GM21515 (cell line): ENCODE measurements at regions not wholly inside any gene's neighbourhood (a gene's known extent, or its start where the extent isn't known, plus 50 kb on each side); places are given as distances from the start of the nearest gene placed in this dataset.

Source experiments
- ATAC-seq: cut with Tn5 transposase; IDR thresholded peaks from one replicate; pipeline ENCODE4 v1.9.1; 2021; ENCODE audit not compliant: unreplicated experiment

- no peak for ATAC-seq
These were observed 126.7 kb upstream of the PARP11 start for GRCh38 chr12:3999904-4000303.

DNA sequence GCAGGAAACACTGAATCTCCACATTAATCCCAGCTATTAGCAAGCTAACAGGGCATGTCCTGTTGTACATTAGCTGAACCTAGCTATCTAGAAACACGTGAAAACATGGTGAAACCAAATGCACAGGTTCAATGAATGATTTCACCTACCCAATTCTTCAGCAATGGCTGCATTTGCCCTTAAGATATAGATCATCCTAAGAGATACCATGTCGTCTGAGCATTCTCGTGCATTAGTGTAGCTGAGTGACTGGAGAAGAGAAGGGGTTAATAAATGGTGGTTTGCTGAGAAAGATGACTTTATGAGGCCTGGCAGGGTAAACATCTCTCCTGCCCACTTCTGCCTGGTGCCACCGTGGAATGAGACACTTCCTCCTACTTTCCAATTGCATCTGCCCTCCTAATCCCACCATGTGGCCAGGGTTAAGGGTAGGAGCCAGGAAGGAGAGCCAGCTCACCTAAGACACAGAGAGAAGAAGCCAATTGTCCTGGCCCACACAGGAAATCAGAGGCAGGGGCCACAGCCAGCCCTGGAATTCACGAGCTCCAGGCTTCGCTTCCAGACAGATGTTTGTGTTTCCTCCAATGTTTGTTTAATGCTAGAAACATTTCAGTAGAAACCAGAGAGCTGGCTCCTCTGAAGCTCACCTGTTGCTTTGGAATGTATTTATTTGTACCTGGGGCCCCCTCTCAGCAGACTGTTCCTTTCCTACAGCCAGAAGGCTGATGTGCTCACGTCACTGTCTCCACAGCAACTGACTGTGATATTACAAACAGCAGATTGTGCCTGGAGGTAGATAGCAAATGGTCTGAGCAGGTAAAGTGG is 126.0 kb upstream of the PARP11 start:
- no peak for ATAC-seq

- no peak for ATAC-seq
These were observed 125.2 kb upstream of the PARP11 start for GRCh38 chr12:3998397-3998796.

- no peak for ATAC-seq
These were observed 123.1 kb upstream of the PARP11 start for GRCh38 chr12:3996322-3996721.

- no peak for ATAC-seq
These were observed 122.1 kb upstream of the PARP11 start for GRCh38 chr12:3995306-3995705.

DNA sequence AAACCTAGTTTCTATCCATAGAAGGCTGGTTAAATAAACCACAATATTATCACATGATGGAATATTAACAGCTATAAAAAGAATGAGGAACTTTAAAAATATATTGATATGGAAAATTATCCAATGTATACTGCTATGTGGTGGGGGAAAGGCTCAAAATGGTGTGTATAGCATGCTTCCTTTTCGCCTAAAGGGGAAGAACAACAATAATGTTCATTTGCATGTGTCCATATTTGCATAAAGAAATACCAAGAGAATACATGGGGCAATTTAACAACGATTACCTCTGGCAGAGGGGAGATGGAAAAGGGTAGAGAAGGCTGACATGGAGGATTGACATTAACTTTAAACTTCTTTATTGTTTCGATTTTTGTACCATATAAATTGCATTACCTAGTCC is 121.3 kb upstream of the PARP11 start:
- no peak for ATAC-seq

DNA sequence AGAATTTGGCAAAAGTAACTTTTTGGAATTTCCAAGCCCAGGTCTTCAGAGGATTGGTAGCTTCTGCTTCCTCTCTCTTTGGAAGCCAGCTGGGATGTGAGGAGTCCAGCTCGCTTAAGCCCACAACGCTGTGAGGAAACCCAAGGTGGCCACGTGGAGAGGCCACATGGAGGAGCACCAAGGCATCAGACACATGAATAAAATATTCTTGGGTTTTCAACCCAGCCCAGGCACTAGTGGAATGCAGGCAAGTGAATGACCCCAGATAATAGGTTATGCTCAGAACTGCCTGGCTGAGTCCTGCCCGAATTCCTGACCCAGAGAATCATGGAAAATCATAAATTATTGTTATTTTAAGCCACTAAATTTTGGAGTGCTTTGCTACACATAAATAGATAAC is 119.7 kb upstream of the PARP11 start:
- ATAC-seq = no peak

DNA sequence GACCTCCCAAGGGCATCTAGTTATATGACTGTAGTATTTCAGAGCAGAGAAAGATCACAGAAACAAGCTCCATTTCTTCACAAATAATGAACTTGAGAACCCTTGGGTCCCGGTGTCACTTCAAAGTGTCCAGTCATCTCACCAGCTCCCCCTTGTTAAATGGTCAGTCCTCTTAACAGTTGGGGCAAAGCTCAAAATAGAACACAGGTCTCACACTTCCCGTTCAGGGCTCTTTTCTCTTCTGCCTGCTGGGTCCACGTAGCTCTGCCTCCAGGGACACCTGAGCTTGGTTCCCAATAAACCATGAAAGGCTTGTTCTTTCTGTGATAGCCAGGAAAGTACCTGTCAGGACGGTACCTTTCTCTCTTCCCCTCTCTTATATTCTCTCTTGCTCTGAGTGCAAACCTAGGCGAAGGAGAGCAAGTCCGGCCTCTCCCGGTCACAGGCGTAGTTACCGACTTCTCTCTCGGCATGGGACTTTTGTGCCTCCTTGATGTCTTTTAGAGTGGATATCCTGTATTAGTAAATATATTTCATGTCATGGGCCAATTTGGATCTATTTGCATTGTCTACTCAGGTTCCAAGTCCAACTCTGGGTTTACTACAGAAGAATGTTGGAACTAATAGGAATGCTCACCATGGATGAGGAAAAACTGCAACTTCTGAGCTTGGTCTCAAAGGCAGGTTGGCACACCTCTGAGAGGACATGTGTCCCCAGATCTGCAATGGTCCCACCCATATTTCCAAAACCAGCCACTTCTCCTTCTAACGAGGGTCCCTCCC is 118.8 kb upstream of the PARP11 start:
- ATAC-seq = no peak

DNA sequence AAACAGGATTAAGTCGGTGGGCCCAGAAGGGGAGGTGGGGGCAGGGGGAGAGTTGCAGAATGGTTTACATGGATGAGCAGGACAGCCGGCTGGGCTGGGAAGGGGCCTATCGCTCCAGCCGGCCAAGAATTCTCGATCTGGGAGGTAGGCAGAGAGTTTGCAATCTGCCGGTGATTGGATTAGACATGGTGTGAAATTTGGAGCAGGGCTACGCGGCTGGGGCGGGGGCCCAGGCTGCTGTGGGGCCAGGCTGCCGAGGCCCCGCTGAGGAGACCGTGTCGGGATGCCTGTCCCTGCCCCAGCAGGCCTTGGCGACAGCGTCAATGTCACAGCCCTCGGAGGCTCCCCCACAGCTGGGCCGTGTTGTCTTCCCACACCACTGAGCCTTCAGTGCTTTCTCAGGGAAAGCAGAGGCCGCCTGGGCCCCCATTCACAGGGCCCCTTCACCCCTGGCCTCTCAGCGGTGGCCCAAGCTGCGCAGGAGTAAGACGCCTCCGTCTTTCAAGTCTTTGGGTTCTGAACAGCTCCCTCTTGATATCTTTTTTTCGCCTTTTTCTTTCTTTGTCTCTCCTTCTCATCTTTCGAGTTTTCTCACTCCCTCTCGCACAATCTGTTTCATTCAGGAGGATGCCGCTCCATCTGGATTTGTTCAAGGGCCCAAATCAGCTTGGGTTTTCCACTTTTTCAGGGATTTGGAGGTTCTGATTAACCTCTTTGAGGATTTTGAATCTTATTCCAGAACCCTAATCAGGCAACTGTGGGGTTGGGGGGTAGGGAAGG is 117.5 kb upstream of the PARP11 start:
- ATAC-seq = no peak

DNA sequence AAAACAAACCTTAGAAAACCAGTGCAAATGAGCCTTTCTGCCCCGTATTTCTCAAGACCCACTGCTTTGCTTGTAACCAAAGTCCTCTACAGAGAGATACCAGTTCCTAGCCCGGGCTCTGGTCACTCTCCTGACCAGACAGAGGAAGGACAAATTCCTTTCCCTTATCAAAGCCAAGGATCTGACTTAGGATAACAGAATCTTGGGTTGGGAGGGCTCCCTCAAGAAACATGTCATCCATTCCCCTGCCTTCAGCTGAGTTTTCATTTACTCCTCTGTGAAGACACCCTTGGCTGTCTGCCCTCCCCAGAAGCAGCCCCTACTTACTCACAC is 116.0 kb upstream of the PARP11 start:
- ATAC-seq = no peak

DNA sequence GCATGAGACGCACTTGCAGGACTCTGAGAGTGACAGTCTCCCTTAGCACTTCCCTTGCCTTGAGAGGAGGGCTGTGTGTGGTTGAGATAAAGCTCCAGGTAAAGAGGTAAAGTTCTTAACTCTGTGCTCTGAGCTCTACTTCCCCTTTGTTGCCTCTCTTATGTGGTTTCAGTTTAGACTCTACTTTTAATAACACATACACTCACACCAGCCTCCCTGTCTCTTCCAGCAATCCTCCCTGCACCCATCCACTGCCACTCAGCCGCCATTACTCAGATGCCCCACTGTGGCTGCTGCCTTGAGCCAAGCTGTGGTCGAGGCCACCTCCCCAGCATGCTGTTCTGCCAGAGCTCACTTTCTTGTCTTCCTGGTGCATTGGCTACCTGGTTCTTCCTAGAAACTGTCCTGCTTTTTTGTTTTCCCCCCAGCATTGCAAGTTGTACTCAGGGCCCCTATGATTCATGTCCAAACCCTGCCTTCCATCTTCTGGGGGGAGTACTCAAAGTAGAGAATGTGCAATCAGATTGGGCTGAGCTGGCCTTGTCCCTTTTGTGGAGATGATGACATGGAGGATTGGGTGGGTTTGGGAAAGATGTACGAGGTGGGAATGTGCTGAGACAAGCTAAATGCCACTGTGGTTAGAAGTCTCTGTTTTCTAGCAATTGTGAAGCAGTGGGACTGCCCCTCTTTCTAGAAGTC is 115.5 kb upstream of the PARP11 start:
- ATAC-seq = peak; percentile 69

DNA sequence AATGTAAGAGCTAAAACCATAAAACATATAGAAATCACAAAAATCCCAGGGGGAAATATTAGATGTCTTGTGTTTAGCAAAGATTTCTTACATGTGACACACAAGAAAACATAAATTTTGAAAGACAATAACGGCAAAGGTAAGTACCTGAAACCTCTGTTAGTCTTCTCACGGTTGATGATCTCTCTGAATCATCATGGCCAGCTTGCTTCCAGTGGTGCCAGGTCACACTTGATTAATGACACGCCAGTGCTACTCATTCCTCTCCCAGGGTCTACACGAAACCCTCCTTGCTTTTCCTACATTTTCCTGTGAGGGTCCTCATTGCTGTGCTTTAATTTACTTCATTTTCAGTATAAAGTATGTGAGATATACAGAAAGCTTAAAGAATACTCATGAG is 114.4 kb upstream of the PARP11 start:
- no peak for ATAC-seq

GRCh38 chr12:3980504-3981272 is 107.5 kb upstream of the PARP11 start:
- no peak for ATAC-seq

- ATAC-seq = no peak
These were observed 104.4 kb upstream of the PARP11 start for GRCh38 chr12:3977621-3978020.

- no peak for ATAC-seq
These were observed 103.2 kb upstream of the PARP11 start for GRCh38 chr12:3976351-3976938.

DNA sequence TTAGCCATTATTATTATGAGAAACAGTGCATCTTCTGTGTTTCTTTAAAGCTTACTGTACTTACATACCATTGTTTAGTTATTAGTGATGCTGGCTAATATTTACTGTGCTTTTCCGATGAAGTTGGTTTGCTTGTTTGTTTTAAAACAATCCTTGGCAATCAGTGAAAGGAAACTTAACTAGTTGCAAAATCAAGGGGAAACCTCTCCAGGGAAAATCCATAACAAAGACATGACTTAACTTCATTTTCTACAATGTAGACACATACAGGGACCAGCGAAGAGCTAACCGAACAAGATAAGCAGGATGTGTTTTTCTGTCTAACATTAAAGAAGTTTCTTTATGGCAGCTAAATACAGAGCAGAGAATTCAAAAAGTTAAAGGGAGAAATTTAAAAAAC is 102.5 kb upstream of the PARP11 start:
- ATAC-seq = no peak

DNA sequence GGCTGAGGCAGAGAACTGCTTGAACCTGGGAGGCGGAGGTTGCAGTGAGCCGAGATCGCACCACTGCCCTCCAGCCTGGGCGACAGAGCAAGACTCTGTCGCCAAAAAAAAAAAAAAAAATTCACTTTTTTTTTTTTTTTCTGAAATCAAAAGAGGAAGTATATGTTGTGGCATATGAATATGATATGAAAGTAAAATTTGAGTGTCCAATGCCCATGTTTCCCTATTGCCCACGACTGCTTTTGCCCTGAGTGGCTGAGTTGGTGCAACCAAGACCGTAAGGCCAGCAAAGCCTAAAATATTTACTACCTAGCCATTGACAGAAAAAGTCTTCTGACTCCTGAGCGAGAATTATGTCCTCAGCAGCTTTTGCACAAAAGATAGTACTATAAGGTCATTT is 101.7 kb upstream of the PARP11 start:
- ATAC-seq = no peak

GRCh38 chr12:3973973-3974644 is 100.9 kb upstream of the PARP11 start:
- no peak for ATAC-seq

DNA sequence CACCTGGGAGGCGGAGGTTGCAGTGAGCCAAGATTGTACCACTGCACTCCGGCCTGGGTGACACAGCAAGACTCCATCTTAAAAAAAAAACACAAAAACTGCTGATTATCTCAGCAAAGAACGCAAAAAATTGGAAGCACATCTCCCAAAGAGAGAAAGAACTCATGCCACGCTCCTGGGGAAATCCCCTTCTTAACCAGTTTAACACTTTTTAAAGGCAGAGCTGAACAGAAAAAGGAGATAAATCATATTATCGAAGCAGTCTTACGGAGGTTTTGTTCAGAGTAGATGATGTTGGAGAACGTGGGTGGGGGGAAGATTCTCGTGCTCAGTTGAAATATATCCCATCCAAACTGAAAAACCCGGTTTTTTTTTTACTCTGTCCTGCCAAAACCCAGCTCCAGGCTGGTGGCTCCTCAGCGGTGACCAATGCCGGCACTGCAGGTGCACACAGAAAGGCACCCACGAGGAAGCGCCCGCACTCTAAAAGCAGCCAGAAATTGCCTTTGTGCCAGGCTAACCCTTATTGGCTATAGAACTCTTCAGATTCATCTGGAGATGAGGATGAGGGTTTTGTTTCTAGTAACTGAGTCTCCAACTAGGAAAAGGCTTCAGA is 100.2 kb upstream of the PARP11 start:
- no peak for ATAC-seq
